HL-60/S4 treated with phorbol 12-myristate 13-acetate at 8.2 ng/mL for 4 days and 3 days (cell line): ENCODE measurements at regions not wholly inside any gene's neighbourhood (a gene's known extent, or its start where the extent isn't known, plus 50 kb on each side); places are given as distances from the start of the nearest gene placed in this dataset.

ENCODE experiments used
- in situ Hi-C: fragments of 300-500 bp; cut with MboI; formaldehyde crosslinking; loops from 2 replicates; pipeline ENCODE4 v1.15.0; 2022; ENCODE audit warnings: low sequenced_read_pairs

GRCh38 chr4:163948920-163949455, 454.5 kb downstream of the TMA16 start:
- in situ Hi-C loops, result no loop called here

- in situ Hi-C loops, result no loop called here
Measured at GRCh38 chr4:163949976-163950601, 455.6 kb downstream of the TMA16 start.

- in situ Hi-C loops, result no loop called here
Measured at GRCh38 chr4:163955288-163955687, 460.8 kb downstream of the TMA16 start.

GRCh38 chr4:163958751-163959150, 464.3 kb downstream of the TMA16 start:
- in situ Hi-C loops, result no loop called here

- in situ Hi-C loops, result no loop called here
Measured at GRCh38 chr4:163959932-163960331, 465.4 kb downstream of the TMA16 start.

GRCh38 chr4:163966612-163967011, 472.1 kb downstream of the TMA16 start:
- in situ Hi-C loops, result no loop called here

- in situ Hi-C loops, result no loop called here
Measured at GRCh38 chr4:163967263-163967662, 472.8 kb downstream of the TMA16 start.

- in situ Hi-C loops, result no loop called here
Measured at GRCh38 chr4:163967710-163968109, 473.2 kb downstream of the TMA16 start.

- in situ Hi-C loops, result no loop called here
Measured at GRCh38 chr4:163969291-163969690, 474.8 kb downstream of the TMA16 start.

GRCh38 chr4:163976588-163976987, 482.1 kb downstream of the TMA16 start:
- in situ Hi-C loops, result no loop called here

GRCh38 chr4:163988391-163988790, 493.9 kb downstream of the TMA16 start:
- in situ Hi-C loops, result no loop called here

- in situ Hi-C loops, result no loop called here
Measured at GRCh38 chr4:163988865-163989264, 494.4 kb downstream of the TMA16 start.

GRCh38 chr4:163991298-163991865, 496.9 kb downstream of the TMA16 start:
- in situ Hi-C loops, result no loop called here

- in situ Hi-C loops, result no loop called here
Measured at GRCh38 chr4:164009435-164009834, 514.9 kb downstream of the TMA16 start.

- in situ Hi-C loops, result no loop called here
Measured at GRCh38 chr4:164011791-164012190, 517.3 kb downstream of the TMA16 start.

- in situ Hi-C loops, result no loop called here
Measured at GRCh38 chr4:164012396-164013027, 518.0 kb downstream of the TMA16 start.

- in situ Hi-C loops, result no loop called here
Measured at GRCh38 chr4:164021947-164022346, 527.5 kb downstream of the TMA16 start.

- in situ Hi-C loops, result no loop called here
Measured at GRCh38 chr4:164023214-164023613, 528.7 kb downstream of the TMA16 start.

GRCh38 chr4:164027805-164028204, 533.3 kb downstream of the TMA16 start:
- in situ Hi-C loops, result no loop called here

GRCh38 chr4:164039482-164039881, 545.0 kb downstream of the TMA16 start:
- in situ Hi-C loops, result no loop called here

- in situ Hi-C loops, result no loop called here
Measured at GRCh38 chr4:164056426-164057142, 562.1 kb downstream of the TMA16 start.
